Thoracic aorta (tissue), 2 donors: ENCODE measurements at regions not wholly inside any gene's neighbourhood (a gene's known extent, or its start where the extent isn't known, plus 50 kb on each side); places are given as distances from the start of the nearest gene placed in this dataset.
"Not testable (repeated sequence)": the region's sequence is repeated elsewhere in the genome, so short reads cannot be mapped to it uniquely, and the experiment has no call there.

Experiments used
- ATAC-seq: fragments of 150-250 bp; one replicate; pipeline ENCODE4 v1.8.0; 2017; ENCODE audit warnings: low read depth; ENCODE audit not compliant: insufficient number of reproducible peaks, low FRiP score
- DNase-seq: peaks from one replicate; pipeline ENCODE4 v3.0.0-alpha.2; 2020; ENCODE audit warnings: low spot score
- H3K27ac ChIP-seq, 2 donors: fragments of 200-600 bp; sonication (generic); 1 replicate in 1 of 2; 2 replicates in 1 of 2; pipeline ENCODE4 v1.5.1; 2016; ENCODE audit warnings: mild to moderate bottlenecking in 2 of 2, moderate library complexity in 2 of 2
- H3K27me3 ChIP-seq: fragments of 200-600 bp; sonication (generic); replicated peaks from 2 replicates; pipeline ENCODE4 v1.6.0; 2016; ENCODE audit warnings: mild to moderate bottlenecking; ENCODE audit not compliant: insufficient read depth
- H3K36me3 ChIP-seq: fragments of 200-600 bp; sonication (generic); one replicate; pipeline ENCODE4 v1.5.1; 2016
- H3K4me1 ChIP-seq, 2 donors: fragments of 200-600 bp; sonication (generic); 1 replicate in 1 of 2; 2 replicates in 1 of 2; pipeline versions ENCODE4 v1.5.1 to v1.6.0; 2016; ENCODE audit warnings: low read depth in 2 of 2, mild to moderate bottlenecking in 1 of 2; ENCODE audit not compliant: control insufficient read depth in 1 of 2
- H3K4me3 ChIP-seq: fragments of 200-600 bp; sonication (generic); 2 replicates; pipeline ENCODE4 v1.5.1; 2016; ENCODE audit warnings: mild to moderate bottlenecking
- H3K9me3 ChIP-seq: fragments of 200-600 bp; sonication (generic); 2 replicates; pipeline ENCODE4 v1.5.1; 2016
- TF ChIP-seq, protein P1 (sequence below): fragments of 200-600 bp; sonication (generic); IDR thresholded peaks from one replicate; pipeline ENCODE4 v1.5.1; 2019; ENCODE audit warnings: antibody characterized with exemption

DNA sequence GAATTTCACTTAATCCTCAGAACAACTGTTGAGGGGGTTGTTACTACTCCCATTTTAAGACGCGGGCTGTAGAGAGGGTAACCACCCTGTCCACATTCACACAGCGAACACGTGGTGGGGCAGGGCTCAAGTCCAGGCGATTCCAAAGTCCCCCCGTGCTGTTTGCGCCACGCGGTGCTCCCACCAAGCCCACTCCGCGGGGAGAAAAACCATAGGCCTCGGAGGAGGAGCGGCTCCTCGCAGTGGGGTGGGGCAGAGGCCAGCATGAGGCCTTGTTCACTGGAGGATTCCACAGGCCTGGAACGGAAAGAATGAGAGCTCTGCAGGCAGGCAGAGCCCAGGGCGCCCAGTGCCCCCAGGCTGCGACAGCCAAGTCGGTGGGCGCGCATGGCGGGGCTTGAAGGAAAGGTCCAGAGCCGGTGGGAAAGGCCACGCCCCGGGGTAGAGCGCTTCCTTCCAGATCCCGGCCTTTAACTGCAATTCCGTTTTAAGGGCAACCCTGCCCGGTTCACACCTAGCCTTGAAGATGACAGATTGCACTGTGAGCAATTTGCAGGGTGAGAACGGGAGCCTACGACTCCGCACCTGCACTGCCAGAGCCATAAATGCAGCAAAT is 161.8 kb upstream of the TBL1XR1 start:
- TF ChIP-seq, protein P1, sequence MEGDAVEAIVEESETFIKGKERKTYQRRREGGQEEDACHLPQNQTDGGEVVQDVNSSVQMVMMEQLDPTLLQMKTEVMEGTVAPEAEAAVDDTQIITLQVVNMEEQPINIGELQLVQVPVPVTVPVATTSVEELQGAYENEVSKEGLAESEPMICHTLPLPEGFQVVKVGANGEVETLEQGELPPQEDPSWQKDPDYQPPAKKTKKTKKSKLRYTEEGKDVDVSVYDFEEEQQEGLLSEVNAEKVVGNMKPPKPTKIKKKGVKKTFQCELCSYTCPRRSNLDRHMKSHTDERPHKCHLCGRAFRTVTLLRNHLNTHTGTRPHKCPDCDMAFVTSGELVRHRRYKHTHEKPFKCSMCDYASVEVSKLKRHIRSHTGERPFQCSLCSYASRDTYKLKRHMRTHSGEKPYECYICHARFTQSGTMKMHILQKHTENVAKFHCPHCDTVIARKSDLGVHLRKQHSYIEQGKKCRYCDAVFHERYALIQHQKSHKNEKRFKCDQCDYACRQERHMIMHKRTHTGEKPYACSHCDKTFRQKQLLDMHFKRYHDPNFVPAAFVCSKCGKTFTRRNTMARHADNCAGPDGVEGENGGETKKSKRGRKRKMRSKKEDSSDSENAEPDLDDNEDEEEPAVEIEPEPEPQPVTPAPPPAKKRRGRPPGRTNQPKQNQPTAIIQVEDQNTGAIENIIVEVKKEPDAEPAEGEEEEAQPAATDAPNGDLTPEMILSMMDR: no peak
- Histone ChIP-seq H3K4me1 (peaks cover 39 to 68% of the 10 kb centered on the region in 2 donors), H3K27me3 (no peaks in the 10 kb centered on the region), H3K27ac (peak overlapping the region; percentile 88 to 90), H3K9me3 (no peaks in the 10 kb centered on the region), H3K36me3 (no peaks in the 10 kb centered on the region), H3K4me3 (peak overlapping the region; percentile 70)
- DNase-seq (no peak), ATAC-seq (no peak)

DNA sequence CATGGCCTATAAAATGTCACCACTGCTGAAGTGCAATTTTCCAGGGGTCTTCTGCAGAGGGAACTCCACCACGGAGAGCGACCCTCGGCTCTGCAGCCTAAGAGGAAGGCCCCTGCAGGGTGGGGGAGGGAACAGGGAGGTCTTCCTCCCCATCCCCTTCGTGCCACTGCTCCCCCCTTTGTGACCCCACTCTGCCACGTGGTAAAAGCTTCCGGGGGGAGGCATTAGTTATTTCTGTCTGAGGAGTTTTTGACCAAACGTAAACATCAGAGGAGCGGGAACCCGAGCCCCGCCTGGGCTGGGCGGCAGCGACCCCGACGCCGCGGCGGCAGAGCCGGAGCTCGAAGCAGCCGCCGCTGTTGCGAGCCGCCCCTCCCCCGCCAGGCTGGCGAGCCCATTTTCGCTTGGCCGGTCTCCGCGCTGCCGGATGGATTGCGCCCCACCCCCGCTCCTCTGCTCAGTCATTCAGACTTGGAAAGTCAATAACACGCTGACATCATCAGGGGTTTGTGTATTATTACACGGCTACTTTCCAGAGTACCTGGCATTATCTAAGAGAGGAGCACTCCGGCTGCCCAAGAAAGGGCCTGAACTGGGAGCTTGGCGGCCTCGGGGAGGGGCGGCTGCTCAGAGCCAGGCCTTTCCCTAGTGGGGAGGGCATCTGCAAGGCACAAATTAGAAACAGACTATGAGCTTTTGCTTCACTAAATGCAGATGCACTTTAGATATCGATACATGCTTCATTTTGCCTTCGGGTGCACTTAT is 162.5 kb upstream of the TBL1XR1 start:
- H3K4me3 ChIP-seq: peak overlapping the region; percentile 70
- TF ChIP-seq, protein P1: no peak
- H3K36me3 ChIP-seq: no peaks in the 10 kb centered on the region
- no peaks in the 10 kb centered on the region for H3K27me3 ChIP-seq
- peak; percentile 86 for DNase-seq
- peaks cover 39 to 68% of the 10 kb centered on the region in 2 donors for H3K4me1 ChIP-seq
- H3K9me3 ChIP-seq: no peaks in the 10 kb centered on the region
- peak overlapping the region; percentile 88 to 90 for H3K27ac ChIP-seq
- peak; percentile 94 for ATAC-seq

DNA sequence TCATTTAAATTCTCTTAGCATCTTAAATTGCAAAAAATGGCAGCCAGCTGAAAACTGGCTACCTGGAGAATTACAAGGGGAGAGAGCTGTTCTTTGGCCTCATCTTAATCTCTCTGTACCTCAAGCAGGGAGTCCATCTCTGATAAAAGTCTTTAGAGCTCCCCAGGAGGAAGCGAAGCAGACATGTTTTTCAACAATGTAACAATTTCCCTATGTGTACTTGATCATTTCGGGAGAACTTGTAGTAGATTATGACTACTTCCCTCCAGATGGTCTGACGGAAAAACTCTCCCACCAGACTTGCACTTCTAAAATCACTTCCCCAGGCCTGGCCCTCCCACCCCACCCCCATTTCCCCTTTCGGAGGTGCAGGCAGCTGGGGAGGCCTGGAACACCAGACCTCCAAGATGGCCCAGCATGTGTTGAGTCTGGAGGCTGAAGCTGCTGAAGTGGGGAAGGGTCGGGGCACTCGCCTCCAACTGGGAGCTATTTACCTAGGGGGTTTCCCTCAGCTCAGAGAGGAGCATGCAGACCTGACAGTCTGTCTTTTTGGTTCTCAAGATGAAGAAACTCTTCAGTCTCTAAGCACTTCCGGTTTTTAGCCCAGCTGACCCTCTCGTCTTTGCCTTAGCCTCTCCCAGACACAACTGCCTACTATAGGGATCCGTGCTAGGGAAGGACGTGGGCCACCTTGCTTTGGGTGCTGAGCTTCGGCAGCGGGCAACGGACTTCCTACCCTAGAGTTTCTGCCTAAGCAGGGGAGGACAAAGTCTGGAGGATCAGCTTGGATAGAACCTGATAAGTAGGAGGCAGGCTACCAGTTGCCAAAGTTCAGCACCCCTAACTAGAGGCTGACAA is 164.0 kb upstream of the TBL1XR1 start:
- Histone ChIP-seq H3K9me3 (no peaks in the 10 kb centered on the region), H3K27ac (peak overlapping the region; percentile 85 to 88), H3K4me3 (no peak overlapping the region), H3K27me3 (no peaks in the 10 kb centered on the region), H3K4me1 (peaks cover 39 to 66% of the 10 kb centered on the region in 2 donors), H3K36me3 (no peaks in the 10 kb centered on the region)
- no peak for DNase-seq
- TF ChIP-seq, protein P1: no peak
- no peak for ATAC-seq

DNA sequence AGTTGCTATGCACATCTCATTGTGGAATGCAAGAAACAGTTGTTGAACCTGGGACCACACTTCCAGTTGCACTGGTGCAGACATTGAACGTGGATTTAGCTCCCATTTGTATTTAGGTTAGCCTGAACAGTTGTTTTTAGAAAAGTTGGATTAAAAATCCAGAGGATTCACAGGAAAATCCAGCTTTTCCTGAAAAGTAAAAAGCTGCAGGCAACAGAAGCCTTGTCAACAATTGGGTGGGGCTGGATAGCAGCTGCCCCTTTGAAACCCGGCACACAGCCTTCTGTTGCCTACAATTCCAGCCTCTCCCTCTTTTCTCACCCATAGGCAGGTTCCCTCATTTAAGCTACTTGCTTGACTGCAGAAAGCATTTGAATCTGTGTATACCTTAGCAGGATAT is 165.3 kb upstream of the TBL1XR1 start:
- H3K36me3 ChIP-seq: no peaks in the 10 kb centered on the region
- H3K4me1 ChIP-seq: peaks cover 31 to 52% of the 10 kb centered on the region in 2 donors
- no peaks in the 10 kb centered on the region for H3K9me3 ChIP-seq
- no peaks in the 10 kb centered on the region for H3K27me3 ChIP-seq
- no peak for ATAC-seq
- TF ChIP-seq, protein P1: no peak
- H3K27ac ChIP-seq: peak overlapping the region in 1 of 2 donors; percentile 25
- no peak overlapping the region for H3K4me3 ChIP-seq
- DNase-seq: no peak

DNA sequence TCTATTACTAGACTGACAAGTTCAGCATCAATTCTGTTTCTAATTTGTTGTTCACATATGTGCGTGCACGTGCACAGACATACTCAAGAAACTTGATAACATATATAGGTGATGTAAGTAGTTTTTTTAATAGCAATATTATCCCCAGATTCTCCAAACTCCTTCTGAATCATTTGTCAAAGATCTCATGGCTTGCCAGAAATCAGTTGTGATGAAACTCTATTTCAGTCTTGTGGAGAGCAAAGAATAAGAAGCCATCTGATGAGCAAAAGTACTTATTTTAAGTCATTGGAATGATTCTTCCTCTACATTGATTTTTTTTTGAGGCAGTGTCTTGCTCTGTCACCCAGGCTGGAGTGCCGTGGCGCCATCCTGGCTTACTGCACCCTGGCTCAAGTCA is 167.0 kb upstream of the TBL1XR1 start:
- no peaks in the 10 kb centered on the region for H3K27me3 ChIP-seq
- ATAC-seq: no peak

DNA sequence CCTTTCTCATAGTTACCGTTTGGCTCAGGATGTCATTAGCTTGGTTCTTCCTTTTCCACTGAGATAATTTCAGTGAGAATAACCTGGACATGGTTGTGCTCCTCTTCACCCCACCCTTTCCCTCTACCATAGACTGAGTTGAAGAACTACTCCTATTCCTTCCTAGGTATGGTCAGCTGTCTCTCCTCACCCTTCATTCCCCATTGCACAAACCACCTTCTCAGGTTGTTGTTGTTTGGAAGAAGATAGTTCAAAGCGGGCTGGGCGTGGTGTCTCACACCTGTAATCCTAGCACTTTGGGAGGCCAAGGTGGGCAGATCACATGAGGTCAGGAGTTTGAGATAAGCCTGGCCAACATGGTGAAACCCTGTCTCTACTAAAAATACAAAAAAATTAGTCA is 168.0 kb upstream of the TBL1XR1 start:
- not testable (repeated sequence) for H3K4me3 ChIP-seq, H3K27ac ChIP-seq, H3K27me3 ChIP-seq, H3K36me3 ChIP-seq, H3K9me3 ChIP-seq, ATAC-seq, DNase-seq
- peaks cover 16 to 33% of the 10 kb centered on the region in 2 donors for H3K4me1 ChIP-seq

More for the DNA sequence above, 167.0 kb upstream of the TBL1XR1 start:
- peaks cover 20 to 36% of the 10 kb centered on the region in 2 donors for H3K4me1 ChIP-seq
- TF ChIP-seq, protein P1: no peak
- no peaks in the 10 kb centered on the region for H3K36me3 ChIP-seq
- no peak for DNase-seq
- no peak overlapping the region for H3K4me3 ChIP-seq
- H3K9me3 ChIP-seq: no peaks in the 10 kb centered on the region
- no peak overlapping the region for H3K27ac ChIP-seq
